ENCODE measurements at regions not wholly inside any gene's neighbourhood (a gene's known extent, or its start where the extent isn't known, plus 50 kb on each side); places are given as distances from the start of the nearest gene placed in this dataset.

- 29% methylated on average over 11 of the region's 11 CpGs for WGBS (ENCODE audit: insufficient coverage, insufficient replicate concordance, low lambda C conversion rate, missing lambda C conversion rate)
- CTCF ChIA-PET, result no interaction called here
- BruUV-seq (replicated peaks), result no TSS peak
Measured at GRCh38 chr7:46568420-46569132, 647.5 kb upstream of the IGFBP3 start.

More at GRCh38 chr7:46568420-46569132, 647.5 kb upstream of the IGFBP3 start:
- Histone ChIP-seq H3K27ac (ENCODE audit: control insufficient read depth, insufficient read depth) (no peak overlapping the region), H3K4me1 (ENCODE audit: control insufficient read depth, insufficient read depth, low read length) (no peaks in the 10 kb centered on the region), H4K20me1 (ENCODE audit: control insufficient read depth, insufficient read depth) (no peaks in the 10 kb centered on the region), H3K36me3 (ENCODE audit: control insufficient read depth in 2 of 2, insufficient read depth in 2 of 2, low read length in 1 of 2) (no peaks in the 10 kb centered on the region), H3K4me2 (ENCODE audit: control insufficient read depth, insufficient read depth) (no peak overlapping the region), H3K4me3 (no peak overlapping the region), H3K9ac (ENCODE audit: control insufficient read depth, insufficient read depth, low read length) (no peak overlapping the region), H3K27me3 (replicated peaks in 1 of 2; ENCODE audit: control insufficient read depth in 2 of 2, insufficient read depth in 2 of 2, low read length in 1 of 2) (no peaks in the 10 kb centered on the region), H3K79me2 (ENCODE audit: control insufficient read depth, insufficient read depth, low read length) (no peaks in the 10 kb centered on the region), H3K9me3 (replicated peaks; ENCODE audit: control insufficient read depth, insufficient read depth, low read length) (no peaks in the 10 kb centered on the region), H2AFZ (ENCODE audit: control insufficient read depth, low read depth, low read length) (no peak overlapping the region)
- ATAC-seq (no peak), DNase-seq (ENCODE audit: low read depth, low spot score) (no peak), FAIRE-seq (no peak)
- TF ChIP-seq ZNF24 (IDR thresholded peaks at IDR 0.05) (no peak), BRCA1 (IDR thresholded peaks at IDR 0.05; ENCODE audit: low read depth, low read length) (no peak), RCOR1 (conservative IDR thresholded peaks at IDR 0.05; ENCODE audit: low read depth, low read length) (no peak), RAD51 (IDR thresholded peaks at IDR 0.05) (no peak), NFYB (IDR thresholded peaks at IDR 0.05; ENCODE audit: insufficient read depth, low read depth, low read length) (no peak), STAT3 (IDR thresholded peaks at IDR 0.05; ENCODE audit: low read depth, low read length) (no peak), PRDM15 (CRISPR knock-in tag; IDR thresholded peaks at IDR 0.05) (no peak)
- intact Hi-C loops (cut with micrococcal nuclease; ENCODE audit: unreplicated experiment), result no loop called here
- ChIA-PET SMC1A (ENCODE audit: uncharacterized antibody, unreplicated experiment) (interaction anchor here (0.7 to 1.4 kb wide), 4 partner anchors 9 to 212 kb away, joined by 3 to 6 read pairs (median 4); no protein-coding TSS in a partner anchor), POLR2A (interaction anchor here (1.1 kb wide), 1 partner anchor 9 kb away, joined by 3 read pairs; no protein-coding TSS in a partner anchor), RAD21 (ENCODE audit: unreplicated experiment) (interaction anchor here (1.0 kb wide), 1 partner anchor 61 kb away, joined by 3 read pairs; no protein-coding TSS in a partner anchor)
- in situ Hi-C loops (cut with MboI), result no loop called here
